Endothelial cell of umbilical vein (primary cell): ENCODE measurements at regions not wholly inside any gene's neighbourhood (a gene's known extent, or its start where the extent isn't known, plus 50 kb on each side); places are given as distances from the start of the nearest gene placed in this dataset.
"Not testable (repeated sequence)": the region's sequence is repeated elsewhere in the genome, so short reads cannot be mapped to it uniquely, and the experiment has no call there.

Source experiments
- BruUV-seq: library from RNA; stranded (reverse); fragments of 400-500 nt; replicated peaks from 2 replicates; lab custom pipeline; 2021; lab: Mats Ljungman, UMichigan
- CTCF ChIA-PET: fragments of 300-600, 350-600 bp; sonication (Branson Sonifier 250); formaldehyde crosslinking; loops from one replicate; lab custom pipeline; 2021; ENCODE audit warnings: antibody characterized with exemption, inconsistent platforms; lab: Charles Lee
- POLR2A ChIA-PET: fragments of 300-600, 350-600 bp; sonication (Branson Sonifier 250); formaldehyde crosslinking; loops from one replicate; lab custom pipeline; 2021; ENCODE audit warnings: antibody characterized with exemption, inconsistent platforms; lab: Charles Lee
- DNase-seq: peaks from one replicate; pipeline ENCODE4 v3.0.0-alpha.2; 2011; ENCODE audit warnings: low read depth, low spot score
- FAIRE-seq: peaks from 2 replicates; lab custom pipeline; 2011; peaks lifted over from hg19 to GRCh38; lab: Jason Lieb, UNC
- H2AFZ ChIP-seq: 2 replicates; pipeline ENCODE4 v1.6.0; 2012; ENCODE audit warnings: low read depth, low read length, control low read depth, inconsistent platforms
- H3K27ac ChIP-seq: 2 replicates; pipeline ENCODE4 v1.5.1; 2011; ENCODE audit warnings: low read depth, mild to moderate bottlenecking, control low read depth, low read length, moderate library complexity; ENCODE audit not compliant: insufficient read depth
- H3K27me3 ChIP-seq, 2 experiments: 2 replicates each; pipeline versions ENCODE4 v1.6.0 to v1.6.1; 2011; ENCODE audit warnings: low read length in 2 of 2, mixed read lengths in 1 of 2; ENCODE audit not compliant: control insufficient read depth in 2 of 2, insufficient read depth in 2 of 2
- H3K36me3 ChIP-seq, 2 experiments: 2 replicates in 1 of 2; 3 replicates in 1 of 2; pipeline ENCODE4 v1.5.1; 2011; ENCODE audit warnings: low read length in 2 of 2, mild to moderate bottlenecking in 1 of 2, moderate library complexity in 1 of 2; ENCODE audit not compliant: control insufficient read depth in 2 of 2, insufficient read depth in 2 of 2; ENCODE audit errors: extremely low read depth in 1 of 2
- H3K4me1 ChIP-seq: 3 replicates; pipeline ENCODE4 v1.5.1; 2011; ENCODE audit warnings: mild to moderate bottlenecking, low read length; ENCODE audit not compliant: control insufficient read depth, insufficient read depth; ENCODE audit errors: extremely low read depth
- H3K4me2 ChIP-seq: 2 replicates; pipeline ENCODE4 v1.6.1; 2011; ENCODE audit warnings: low read length, control low read depth, mixed read lengths; ENCODE audit not compliant: insufficient read depth
- H3K4me3 ChIP-seq, 3 experiments: fragments of 200-600 bp in 1 of 3; sonication (generic), shearing (Covaris generic) in 1 of 3; replicated peaks in 1 of 3; 2 replicates each; pipeline ENCODE4 v1.5.1; 2011 to 2016; ENCODE audit warnings: control low read depth in 3 of 3, low read length in 3 of 3, mild to moderate bottlenecking in 2 of 3, inconsistent platforms in 1 of 3, low read depth in 1 of 3, moderate library complexity in 1 of 3; ENCODE audit not compliant: insufficient read depth in 1 of 3
- H3K79me2 ChIP-seq: 2 replicates; pipeline ENCODE4 v1.6.0; 2012; ENCODE audit warnings: low read length, inconsistent platforms; ENCODE audit not compliant: control insufficient read depth, insufficient read depth
- H3K9ac ChIP-seq: replicated peaks from 2 replicates; pipeline ENCODE3; 2011; ENCODE audit warnings: low read length, control low read depth; ENCODE audit not compliant: insufficient read depth; ENCODE audit errors: extremely low read depth
- H3K9me1 ChIP-seq: replicated peaks from 3 replicates; pipeline ENCODE4 v1.6.0; 2011; ENCODE audit warnings: mild to moderate bottlenecking, low read length; ENCODE audit not compliant: control insufficient read depth, insufficient read depth; ENCODE audit errors: extremely low read depth
- H3K9me3 ChIP-seq: replicated peaks from 2 replicates; pipeline ENCODE4 v1.5.1; 2012; ENCODE audit warnings: low read length, inconsistent platforms; ENCODE audit not compliant: control insufficient read depth, insufficient read depth
- H4K20me1 ChIP-seq: replicated peaks from 2 replicates; pipeline ENCODE3; 2011; ENCODE audit warnings: mild to moderate bottlenecking, low read length; ENCODE audit not compliant: control insufficient read depth, insufficient read depth; ENCODE audit errors: extremely low read depth
- dilution Hi-C: fragments of 300-500 bp; cut with MboI; formaldehyde crosslinking; loops from one replicate; pipeline ENCODE4 v1.15.0; 2019; ENCODE audit warnings: low sequenced_read_pairs; ENCODE audit not compliant: extremely low pct_ligation_motif_present
- intact Hi-C: fragments of 100-400 bp; cut with micrococcal nuclease; formaldehyde crosslinking; loops from one replicate; pipeline ENCODE4 v1.10.0; 2022

GRCh38 chr2:85969367-85969766, 80.6 kb upstream of the ST3GAL5 start:
- H3K36me3 ChIP-seq, H3K9ac ChIP-seq, H3K27ac ChIP-seq, H3K79me2 ChIP-seq, DNase-seq, H3K4me3 ChIP-seq, H3K9me1 ChIP-seq, H3K4me2 ChIP-seq, intact Hi-C loops, CTCF ChIA-PET, H2AFZ ChIP-seq, FAIRE-seq, H3K4me1 ChIP-seq, BruUV-seq, H3K27me3 ChIP-seq, dilution Hi-C loops, POLR2A ChIA-PET, H4K20me1 ChIP-seq, H3K9me3 ChIP-seq: not testable (repeated sequence)

- H3K4me2 ChIP-seq, dilution Hi-C loops, H2AFZ ChIP-seq, CTCF ChIA-PET, FAIRE-seq, H3K4me3 ChIP-seq, H3K27me3 ChIP-seq, H3K9me1 ChIP-seq, DNase-seq, POLR2A ChIA-PET, H4K20me1 ChIP-seq, H3K79me2 ChIP-seq, H3K36me3 ChIP-seq, H3K4me1 ChIP-seq, H3K27ac ChIP-seq, H3K9ac ChIP-seq, BruUV-seq, H3K9me3 ChIP-seq, intact Hi-C loops: not testable (repeated sequence)
Measured at GRCh38 chr2:85965770-85966169, 77.0 kb upstream of the ST3GAL5 start.

GRCh38 chr2:85963747-85964418, 75.1 kb upstream of the ST3GAL5 start:
- DNase-seq, H3K27ac ChIP-seq, BruUV-seq, H3K9me1 ChIP-seq, CTCF ChIA-PET, H3K4me1 ChIP-seq, H3K9me3 ChIP-seq, H3K27me3 ChIP-seq, H3K36me3 ChIP-seq, FAIRE-seq, H3K79me2 ChIP-seq, intact Hi-C loops, dilution Hi-C loops, H3K4me3 ChIP-seq, H3K9ac ChIP-seq, POLR2A ChIA-PET, H4K20me1 ChIP-seq, H2AFZ ChIP-seq, H3K4me2 ChIP-seq: not testable (repeated sequence)
